ENCODE measurements at regions not wholly inside any gene's neighbourhood (a gene's known extent, or its start where the extent isn't known, plus 50 kb on each side); places are given as distances from the start of the nearest gene placed in this dataset.

- TF ChIP-seq CTCF (IDR thresholded peaks at IDR 0.05; ENCODE audit: low read length) = no peak
- TF ChIP-seq EZH2 (IDR thresholded peaks at IDR 0.05; ENCODE audit: borderline replicate concordance, low read length) = no peak
Observed at GRCh38 chr10:30176776-30177533, 117.6 kb upstream of the JCAD start.
